ENCODE measurements at regions not wholly inside any gene's neighbourhood (a gene's known extent, or its start where the extent isn't known, plus 50 kb on each side); places are given as distances from the start of the nearest gene placed in this dataset.

- H3K4me1 ChIP-seq (ENCODE audit: control insufficient read depth in 5 of 5, insufficient read depth in 5 of 5, low read length in 5 of 5): no peaks in the 10 kb centered on the region
- DNase-seq (no peak), ATAC-seq (ENCODE audit: insufficient read depth, low FRiP score) (no peak)
- no peak overlapping the region for H3K27ac ChIP-seq (ENCODE audit: low read depth in 1 of 2, low read length in 1 of 2)
- no peak for TF ChIP-seq CTCF (IDR thresholded peaks at IDR 0.05; ENCODE audit: control extremely low read depth, extremely low read depth)
- H3K9ac ChIP-seq (ENCODE audit: insufficient read depth in 1 of 2, low read length in 2 of 2): no peak overlapping the region
- 95 to 96% methylated on average over 2 of the region's 2 CpGs for WGBS, 2 donors
- H3K4me3 ChIP-seq: no peak overlapping the region
- no peaks in the 10 kb centered on the region for H3K27me3 ChIP-seq (ENCODE audit: control insufficient read depth in 3 of 3, insufficient read depth in 3 of 3, low read length in 2 of 3)
- no peaks in the 10 kb centered on the region for H3K9me3 ChIP-seq (ENCODE audit: control insufficient read depth in 4 of 4, insufficient read depth in 3 of 4, low read length in 3 of 4)
- no peaks in the 10 kb centered on the region for H3K36me3 ChIP-seq (ENCODE audit: control insufficient read depth in 4 of 4, insufficient read depth in 4 of 4, low read length in 4 of 4)
These were observed 236.2 kb downstream of the PRELID2 start for GRCh38 chr5:145598983-145599382.

GRCh38 chr5:145598184-145598583 is 237.0 kb downstream of the PRELID2 start:
- no peak for DNase-seq
- no peak overlapping the region for H3K27ac ChIP-seq (ENCODE audit: low read depth in 1 of 2, low read length in 1 of 2)
- H3K9ac ChIP-seq (ENCODE audit: insufficient read depth in 1 of 2, low read length in 2 of 2): no peak overlapping the region
- no peaks in the 10 kb centered on the region for H3K9me3 ChIP-seq (ENCODE audit: control insufficient read depth in 4 of 4, insufficient read depth in 3 of 4, low read length in 3 of 4)
- H3K27me3 ChIP-seq (ENCODE audit: control insufficient read depth in 3 of 3, insufficient read depth in 3 of 3, low read length in 2 of 3): no peaks in the 10 kb centered on the region
- 85 to 90% methylated on average over 5 of the region's 5 CpGs for WGBS, 2 donors
- H3K4me3 ChIP-seq: no peak overlapping the region
- H3K36me3 ChIP-seq (ENCODE audit: control insufficient read depth in 4 of 4, insufficient read depth in 4 of 4, low read length in 4 of 4): no peaks in the 10 kb centered on the region
- no peak for ATAC-seq (ENCODE audit: insufficient read depth, low FRiP score)
- no peaks in the 10 kb centered on the region for H3K4me1 ChIP-seq (ENCODE audit: control insufficient read depth in 5 of 5, insufficient read depth in 5 of 5, low read length in 5 of 5)
- no peak for TF ChIP-seq CTCF (IDR thresholded peaks at IDR 0.05; ENCODE audit: control extremely low read depth, extremely low read depth)

GRCh38 chr5:145591578-145591977 is 243.6 kb downstream of the PRELID2 start:
- DNase-seq: no peak
- no peaks in the 10 kb centered on the region for H3K4me1 ChIP-seq (ENCODE audit: control insufficient read depth in 5 of 5, insufficient read depth in 5 of 5, low read length in 5 of 5)
- no peak for ATAC-seq (ENCODE audit: insufficient read depth, low FRiP score)
- no peak for TF ChIP-seq CTCF (IDR thresholded peaks at IDR 0.05; ENCODE audit: control extremely low read depth, extremely low read depth)
- no peak overlapping the region for H3K4me3 ChIP-seq
- H3K27ac ChIP-seq (ENCODE audit: low read depth in 1 of 2, low read length in 1 of 2): no peak overlapping the region
- no peak overlapping the region for H3K9ac ChIP-seq (ENCODE audit: insufficient read depth in 1 of 2, low read length in 2 of 2)
- no peaks in the 10 kb centered on the region for H3K36me3 ChIP-seq (ENCODE audit: control insufficient read depth in 4 of 4, insufficient read depth in 4 of 4, low read length in 4 of 4)
- H3K9me3 ChIP-seq (ENCODE audit: control insufficient read depth in 4 of 4, insufficient read depth in 3 of 4, low read length in 3 of 4): no peaks in the 10 kb centered on the region
- WGBS, 2 donors: 94 to 96% methylated on average over 1 of the region's 1 CpG
- no peaks in the 10 kb centered on the region for H3K27me3 ChIP-seq (ENCODE audit: control insufficient read depth in 3 of 3, insufficient read depth in 3 of 3, low read length in 2 of 3)

GRCh38 chr5:145589063-145589462 is 246.1 kb downstream of the PRELID2 start:
- Histone ChIP-seq H3K36me3 (ENCODE audit: control insufficient read depth in 4 of 4, insufficient read depth in 4 of 4, low read length in 4 of 4) (no peaks in the 10 kb centered on the region), H3K9ac (ENCODE audit: insufficient read depth in 1 of 2, low read length in 2 of 2) (no peak overlapping the region), H3K9me3 (ENCODE audit: control insufficient read depth in 4 of 4, insufficient read depth in 3 of 4, low read length in 3 of 4) (peaks cover 0 to 2% (median 0%) of the 10 kb centered on the region in 4 donors), H3K27ac (ENCODE audit: low read depth in 1 of 2, low read length in 1 of 2) (no peak overlapping the region), H3K4me3 (no peak overlapping the region), H3K27me3 (ENCODE audit: control insufficient read depth in 3 of 3, insufficient read depth in 3 of 3, low read length in 2 of 3) (no peaks in the 10 kb centered on the region), H3K4me1 (ENCODE audit: control insufficient read depth in 5 of 5, insufficient read depth in 5 of 5, low read length in 5 of 5) (no peaks in the 10 kb centered on the region)
- TF ChIP-seq CTCF (IDR thresholded peaks at IDR 0.05; ENCODE audit: control extremely low read depth, extremely low read depth): no peak
- DNase-seq (no peak), ATAC-seq (ENCODE audit: insufficient read depth, low FRiP score) (no peak)
- 84 to 94% methylated on average over 2 of the region's 2 CpGs for WGBS, 2 donors

All from lung (tissue), 11 donors.